ENCODE measurements at regions not wholly inside any gene's neighbourhood (a gene's known extent, or its start where the extent isn't known, plus 50 kb on each side); places are given as distances from the start of the nearest gene placed in this dataset.

GRCh38 chr3:30084971-30085403 lies 521.4 kb upstream of the TGFBR2 start:
- Histone ChIP-seq H3K9me3 (ENCODE audit: low read length) (no peaks in the 10 kb centered on the region), H3K4me2 (ENCODE audit: low read length) (no peak overlapping the region), H3K27ac (ENCODE audit: low read length) (no peak overlapping the region), H3K36me3 (ENCODE audit: insufficient read depth, low read length) (no peaks in the 10 kb centered on the region), H3K4me3 (ENCODE audit: low read length) (no peak overlapping the region), H2AFZ (ENCODE audit: low read depth, low read length) (no peak overlapping the region), H3K9ac (ENCODE audit: low read length) (no peak overlapping the region), H3K27me3 (ENCODE audit: insufficient read depth, low read depth, low read length) (peaks cover 4% of the 10 kb centered on the region), H3K9me2 (ENCODE audit: insufficient read depth, low read length) (no peaks in the 10 kb centered on the region), H4K20me1 (ENCODE audit: insufficient read depth) (no peaks in the 10 kb centered on the region), H3F3A (ENCODE audit: insufficient read depth, low read length, poor library complexity, severe bottlenecking) (no peaks in the 10 kb centered on the region), H3K79me2 (replicated peaks; ENCODE audit: insufficient read depth, low read length) (no peaks in the 10 kb centered on the region)
- TF ChIP-seq CTCF (IDR thresholded peaks at IDR 0.05; ENCODE audit: poor library complexity, severe bottlenecking) (no peak), EZH2 (IDR thresholded peaks at IDR 0.05; ENCODE audit: borderline replicate concordance, insufficient read depth, low read length, poor library complexity, severe bottlenecking) (no peak), RAD21 (conservative IDR thresholded peaks at IDR 0.05) (no peak), SMC3 (conservative IDR thresholded peaks at IDR 0.05; ENCODE audit: poor library complexity) (no peak), MXI1 (conservative IDR thresholded peaks at IDR 0.05; ENCODE audit: poor library complexity, severe bottlenecking) (no peak), POLR2AphosphoS5 (IDR thresholded peaks at IDR 0.05) (no peak), TAF1 (IDR thresholded peaks at IDR 0.05; ENCODE audit: low read depth) (no peak), REST (IDR thresholded peaks at IDR 0.05; ENCODE audit: borderline replicate concordance) (no peak), EP300 (conservative IDR thresholded peaks at IDR 0.05; ENCODE audit: poor library complexity, severe bottlenecking) (no peak)

GRCh38 chr3:30085486-30085885 lies 520.9 kb upstream of the TGFBR2 start:
- Histone ChIP-seq H3K9ac (ENCODE audit: low read length) (no peak overlapping the region), H3K27ac (ENCODE audit: low read length) (no peak overlapping the region), H3F3A (ENCODE audit: insufficient read depth, low read length, poor library complexity, severe bottlenecking) (no peaks in the 10 kb centered on the region), H3K9me2 (ENCODE audit: insufficient read depth, low read length) (no peaks in the 10 kb centered on the region), H2AFZ (ENCODE audit: low read depth, low read length) (no peak overlapping the region), H4K20me1 (ENCODE audit: insufficient read depth) (no peaks in the 10 kb centered on the region), H3K4me2 (ENCODE audit: low read length) (no peak overlapping the region), H3K79me2 (replicated peaks; ENCODE audit: insufficient read depth, low read length) (no peaks in the 10 kb centered on the region), H3K4me3 (ENCODE audit: low read length) (no peak overlapping the region), H3K9me3 (ENCODE audit: low read length) (no peaks in the 10 kb centered on the region), H3K27me3 (ENCODE audit: insufficient read depth, low read depth, low read length) (peaks cover 4% of the 10 kb centered on the region), H3K36me3 (ENCODE audit: insufficient read depth, low read length) (no peaks in the 10 kb centered on the region)
- TF ChIP-seq TAF1 (IDR thresholded peaks at IDR 0.05; ENCODE audit: low read depth) (no peak), CTCF (IDR thresholded peaks at IDR 0.05; ENCODE audit: poor library complexity, severe bottlenecking) (no peak), EP300 (conservative IDR thresholded peaks at IDR 0.05; ENCODE audit: poor library complexity, severe bottlenecking) (no peak), MXI1 (conservative IDR thresholded peaks at IDR 0.05; ENCODE audit: poor library complexity, severe bottlenecking) (no peak), REST (IDR thresholded peaks at IDR 0.05; ENCODE audit: borderline replicate concordance) (no peak), SMC3 (conservative IDR thresholded peaks at IDR 0.05; ENCODE audit: poor library complexity) (no peak), EZH2 (IDR thresholded peaks at IDR 0.05; ENCODE audit: borderline replicate concordance, insufficient read depth, low read length, poor library complexity, severe bottlenecking) (no peak), POLR2AphosphoS5 (IDR thresholded peaks at IDR 0.05) (no peak), RAD21 (conservative IDR thresholded peaks at IDR 0.05) (no peak)

Measured in neural cell (in vitro differentiated cells).